ENCODE measurements at regions not wholly inside any gene's neighbourhood (a gene's known extent, or its start where the extent isn't known, plus 50 kb on each side); places are given as distances from the start of the nearest gene placed in this dataset.
A peak's percentile ranks its signal among the peaks of the same experiment; 100 is the strongest.
"Not testable (repeated sequence)": the region's sequence is repeated elsewhere in the genome, so short reads cannot be mapped to it uniquely, and the experiment has no call there.

DNA sequence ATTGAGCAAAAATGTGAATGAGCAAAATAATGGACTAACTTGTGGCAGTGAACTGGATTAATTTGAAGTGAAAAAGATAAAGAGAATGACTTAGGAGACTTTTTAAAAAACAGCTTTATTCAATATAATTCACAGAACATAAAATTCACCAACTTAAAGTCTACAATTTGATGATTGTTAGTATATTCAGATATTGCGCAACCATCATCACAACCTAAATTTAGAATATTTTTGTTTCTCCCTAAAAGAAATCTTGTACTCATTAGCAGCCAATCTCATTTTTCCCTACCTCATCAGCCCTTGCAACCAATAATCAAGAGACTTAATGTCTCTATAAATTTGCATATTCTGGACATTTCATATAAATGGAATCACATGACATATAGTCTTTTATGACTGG lies 496.5 kb downstream of the IGSF11 start:
- Histone ChIP-seq H3K4me1 (ENCODE audit: control insufficient read depth, insufficient read depth, low read length) (no peaks in the 10 kb centered on the region), H3K4me3 (ENCODE audit: low read length) (no peak overlapping the region), H3K27me3 (ENCODE audit: control insufficient read depth, insufficient read depth, low read length, poor library complexity, severe bottlenecking) (no peaks in the 10 kb centered on the region), H3K9ac (ENCODE audit: extremely low read depth, low read length, poor library complexity, severe bottlenecking) (no peak overlapping the region), H3K27ac (ENCODE audit: low read depth, low read length) (no peak overlapping the region), H3K9me3 (ENCODE audit: control insufficient read depth, low read length) (peaks cover 15% of the 10 kb centered on the region), H3K36me3 (ENCODE audit: control insufficient read depth, insufficient read depth, low read length) (peaks cover 7% of the 10 kb centered on the region)
- H3K4me3 Mint-ChIP-seq: no peak overlapping the region
- peaks cover 27% of the 10 kb centered on the region for H3K4me1 Mint-ChIP-seq
- H3K27ac Mint-ChIP-seq: no peak overlapping the region
- H3K9me3 Mint-ChIP-seq: peaks cover under 1% of the 10 kb centered on the region
- no peaks in the 10 kb centered on the region for H3K27me3 Mint-ChIP-seq (ENCODE audit: insufficient read depth)
- no peak for DNase-seq
- 88% methylated on average over 1 of the region's 1 CpG; no CpG with 5 or more reads in 1 of the 2 experiments for WGBS, 2 experiments (ENCODE audit: insufficient coverage in 1 of 2, insufficient read length in 1 of 2)
- TF ChIP-seq, protein P1, sequence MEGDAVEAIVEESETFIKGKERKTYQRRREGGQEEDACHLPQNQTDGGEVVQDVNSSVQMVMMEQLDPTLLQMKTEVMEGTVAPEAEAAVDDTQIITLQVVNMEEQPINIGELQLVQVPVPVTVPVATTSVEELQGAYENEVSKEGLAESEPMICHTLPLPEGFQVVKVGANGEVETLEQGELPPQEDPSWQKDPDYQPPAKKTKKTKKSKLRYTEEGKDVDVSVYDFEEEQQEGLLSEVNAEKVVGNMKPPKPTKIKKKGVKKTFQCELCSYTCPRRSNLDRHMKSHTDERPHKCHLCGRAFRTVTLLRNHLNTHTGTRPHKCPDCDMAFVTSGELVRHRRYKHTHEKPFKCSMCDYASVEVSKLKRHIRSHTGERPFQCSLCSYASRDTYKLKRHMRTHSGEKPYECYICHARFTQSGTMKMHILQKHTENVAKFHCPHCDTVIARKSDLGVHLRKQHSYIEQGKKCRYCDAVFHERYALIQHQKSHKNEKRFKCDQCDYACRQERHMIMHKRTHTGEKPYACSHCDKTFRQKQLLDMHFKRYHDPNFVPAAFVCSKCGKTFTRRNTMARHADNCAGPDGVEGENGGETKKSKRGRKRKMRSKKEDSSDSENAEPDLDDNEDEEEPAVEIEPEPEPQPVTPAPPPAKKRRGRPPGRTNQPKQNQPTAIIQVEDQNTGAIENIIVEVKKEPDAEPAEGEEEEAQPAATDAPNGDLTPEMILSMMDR (conservative IDR thresholded peaks at IDR 0.05): no peak
- peaks cover under 1% of the 10 kb centered on the region for H3K36me3 Mint-ChIP-seq (ENCODE audit: low read depth)

DNA sequence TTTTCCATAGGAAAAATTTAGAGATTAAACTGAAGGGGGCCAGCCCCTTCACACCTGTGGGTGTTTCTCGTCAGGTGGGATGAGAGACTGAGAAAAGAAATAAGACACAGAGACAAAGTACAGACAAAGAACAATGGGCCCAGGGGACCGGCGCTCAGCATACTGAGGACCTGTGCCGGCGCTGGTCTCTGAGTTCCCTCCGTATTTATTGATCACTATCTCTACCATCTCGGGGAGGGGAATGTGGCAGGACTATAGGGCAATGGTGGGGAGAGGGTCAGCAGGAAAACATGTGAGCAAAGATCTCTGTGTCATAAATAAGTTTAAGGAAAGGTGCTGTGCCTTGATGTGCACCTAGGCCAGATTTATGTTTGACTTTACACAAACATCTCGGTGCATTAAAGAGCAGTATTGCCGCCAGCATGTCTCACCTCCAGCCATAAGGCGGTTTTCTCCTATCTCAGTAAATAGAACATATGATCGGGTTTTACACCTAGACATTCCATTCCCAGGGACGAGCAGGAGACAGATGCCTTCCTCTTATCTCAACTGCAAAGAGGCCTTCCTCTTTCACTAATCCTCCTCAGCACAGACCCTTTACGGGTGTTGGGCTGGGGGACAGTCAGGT lies 494.7 kb downstream of the IGSF11 start:
- peak overlapping the region; percentile 88 for H3K27ac Mint-ChIP-seq
- not testable (repeated sequence) for H3K27ac ChIP-seq (ENCODE audit: low read depth, low read length); H3K9ac ChIP-seq (ENCODE audit: extremely low read depth, low read length, poor library complexity, severe bottlenecking); H3K27me3 Mint-ChIP-seq (ENCODE audit: insufficient read depth); DNase-seq; H3K4me1 ChIP-seq (ENCODE audit: control insufficient read depth, insufficient read depth, low read length); H3K27me3 ChIP-seq (ENCODE audit: control insufficient read depth, insufficient read depth, low read length, poor library complexity, severe bottlenecking); H3K4me3 ChIP-seq (ENCODE audit: low read length); H3K4me3 Mint-ChIP-seq; H3K36me3 Mint-ChIP-seq (ENCODE audit: low read depth); H3K9me3 Mint-ChIP-seq; H3K9me3 ChIP-seq (ENCODE audit: control insufficient read depth, low read length); H3K36me3 ChIP-seq (ENCODE audit: control insufficient read depth, insufficient read depth, low read length)
- WGBS, 2 experiments (ENCODE audit: insufficient coverage in 1 of 2, insufficient read length in 1 of 2): 85 to 91% methylated on average over 5 to 13 of the region's 13 CpGs
- peaks cover 34% of the 10 kb centered on the region for H3K4me1 Mint-ChIP-seq

DNA sequence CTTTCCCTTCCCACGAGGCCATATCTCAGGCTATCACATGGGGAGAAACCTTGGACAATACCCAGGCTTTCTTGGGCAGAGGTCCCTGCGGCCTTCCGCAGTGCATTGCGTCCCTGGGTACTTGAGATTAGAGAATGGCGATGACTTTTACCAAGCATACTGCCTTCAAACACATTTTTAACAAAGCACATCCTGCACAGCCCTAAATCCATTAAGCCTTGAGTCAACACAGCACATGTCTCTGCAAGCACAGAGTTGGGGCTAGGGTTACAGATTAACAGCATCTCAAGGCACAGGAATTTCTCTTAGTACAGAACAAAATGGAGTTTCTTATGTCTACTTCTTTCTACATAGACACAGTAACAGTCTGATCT lies 494.2 kb downstream of the IGSF11 start:
- H3K9me3 ChIP-seq (ENCODE audit: control insufficient read depth, low read length); DNase-seq; H3K27ac ChIP-seq (ENCODE audit: low read depth, low read length); H3K9ac ChIP-seq (ENCODE audit: extremely low read depth, low read length, poor library complexity, severe bottlenecking); H3K9me3 Mint-ChIP-seq; H3K4me3 ChIP-seq (ENCODE audit: low read length); H3K36me3 Mint-ChIP-seq (ENCODE audit: low read depth); H3K27me3 Mint-ChIP-seq (ENCODE audit: insufficient read depth); H3K4me3 Mint-ChIP-seq; H3K4me1 ChIP-seq (ENCODE audit: control insufficient read depth, insufficient read depth, low read length); H3K27me3 ChIP-seq (ENCODE audit: control insufficient read depth, insufficient read depth, low read length, poor library complexity, severe bottlenecking); H3K36me3 ChIP-seq (ENCODE audit: control insufficient read depth, insufficient read depth, low read length): not testable (repeated sequence)
- WGBS, 2 experiments (ENCODE audit: insufficient coverage in 1 of 2, insufficient read length in 1 of 2): 92 to 100% methylated on average over 1 to 5 of the region's 5 CpGs
- Mint-ChIP-seq H3K27ac (peak overlapping the region; percentile 88), H3K4me1 (peaks cover 34% of the 10 kb centered on the region)

DNA sequence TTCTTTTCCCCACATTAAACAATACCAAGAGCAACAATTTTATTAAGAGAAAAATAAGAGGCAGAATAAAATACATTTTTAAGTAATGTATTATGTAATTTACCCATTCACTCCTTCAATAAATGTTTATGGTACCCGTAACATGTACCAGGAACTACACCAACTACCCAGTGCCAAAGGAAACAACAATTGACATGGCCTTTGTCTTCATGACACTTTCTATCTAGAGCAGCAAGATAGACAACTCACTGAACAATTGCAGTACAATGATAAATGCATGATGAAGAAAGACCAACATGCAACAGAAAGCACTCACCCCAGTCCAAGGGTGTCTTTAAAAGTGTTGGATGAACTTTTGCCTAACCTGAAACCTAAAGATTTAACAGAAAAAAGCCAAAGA lies 493.8 kb downstream of the IGSF11 start:
- no peak overlapping the region for H3K4me3 ChIP-seq (ENCODE audit: low read length)
- 100% methylated on average over 1 of the region's 1 CpG; no CpG with 5 or more reads in 1 of the 2 experiments for WGBS, 2 experiments (ENCODE audit: insufficient coverage in 1 of 2, insufficient read length in 1 of 2)
- no peaks in the 10 kb centered on the region for H3K9me3 Mint-ChIP-seq
- H3K9ac ChIP-seq (ENCODE audit: extremely low read depth, low read length, poor library complexity, severe bottlenecking): no peak overlapping the region
- H3K36me3 Mint-ChIP-seq (ENCODE audit: low read depth): no peaks in the 10 kb centered on the region
- no peak overlapping the region for H3K4me3 Mint-ChIP-seq
- H3K4me1 ChIP-seq (ENCODE audit: control insufficient read depth, insufficient read depth, low read length): peaks cover 3% of the 10 kb centered on the region
- peaks cover 6% of the 10 kb centered on the region for H3K9me3 ChIP-seq (ENCODE audit: control insufficient read depth, low read length)
- H3K27me3 ChIP-seq (ENCODE audit: control insufficient read depth, insufficient read depth, low read length, poor library complexity, severe bottlenecking): no peaks in the 10 kb centered on the region
- H3K27ac ChIP-seq (ENCODE audit: low read depth, low read length): no peak overlapping the region
- H3K4me1 Mint-ChIP-seq: peaks cover 34% of the 10 kb centered on the region
- H3K36me3 ChIP-seq (ENCODE audit: control insufficient read depth, insufficient read depth, low read length): peaks cover 5% of the 10 kb centered on the region
- H3K27me3 Mint-ChIP-seq (ENCODE audit: insufficient read depth): no peaks in the 10 kb centered on the region
- TF ChIP-seq, protein P1 (conservative IDR thresholded peaks at IDR 0.05): no peak
- no peak for DNase-seq
- H3K27ac Mint-ChIP-seq: peak overlapping the region; percentile 88

All from endodermal cell (in vitro differentiated cells).